HG03565 (cell line): ENCODE measurements at regions not wholly inside any gene's neighbourhood (a gene's known extent, or its start where the extent isn't known, plus 50 kb on each side); places are given as distances from the start of the nearest gene placed in this dataset.

Experiments used
- ATAC-seq: cut with Tn5 transposase; IDR thresholded peaks from one replicate; pipeline ENCODE4 v1.9.1; 2021; ENCODE audit warnings: mild to moderate bottlenecking, moderate library complexity; ENCODE audit not compliant: unreplicated experiment

DNA sequence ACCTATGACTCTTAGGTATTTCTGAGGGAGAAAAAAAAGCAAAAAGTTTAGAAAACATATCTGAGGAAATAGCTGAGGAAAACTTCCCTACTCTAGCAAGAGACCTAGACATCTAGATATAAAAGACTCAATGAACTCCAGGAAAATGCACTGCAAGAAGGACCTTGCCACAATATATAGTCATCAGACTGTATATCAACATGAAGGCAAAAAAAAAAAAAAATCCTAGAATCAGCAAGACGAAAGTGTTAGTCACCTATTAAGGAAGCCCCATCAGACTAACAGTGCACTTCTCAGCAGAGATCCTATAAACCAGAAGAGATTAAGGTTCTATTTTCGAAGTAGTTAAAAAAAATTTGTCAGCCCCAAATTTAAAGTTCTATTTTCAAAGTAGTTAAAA, 166.2 kb downstream of the TMEM38B start:
- ATAC-seq, result no peak

DNA sequence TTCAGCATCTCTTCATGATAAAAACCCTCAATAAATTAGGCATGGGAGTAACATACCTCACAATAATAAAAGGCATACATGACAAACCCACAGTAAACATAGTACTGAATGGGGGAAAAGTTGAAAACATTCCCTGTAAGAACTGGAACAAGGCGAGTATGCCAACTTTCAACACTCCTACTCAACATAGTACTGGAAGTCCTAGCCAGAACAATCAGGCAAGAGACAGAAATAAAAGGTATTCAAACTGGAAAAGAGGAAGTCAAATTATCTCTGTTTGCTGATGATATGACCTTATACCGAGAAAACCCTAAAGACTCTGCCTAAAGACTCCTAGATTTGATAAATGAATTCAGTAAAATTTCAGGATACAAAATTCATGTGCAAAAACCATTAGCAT, 167.6 kb downstream of the TMEM38B start:
- no peak for ATAC-seq

DNA sequence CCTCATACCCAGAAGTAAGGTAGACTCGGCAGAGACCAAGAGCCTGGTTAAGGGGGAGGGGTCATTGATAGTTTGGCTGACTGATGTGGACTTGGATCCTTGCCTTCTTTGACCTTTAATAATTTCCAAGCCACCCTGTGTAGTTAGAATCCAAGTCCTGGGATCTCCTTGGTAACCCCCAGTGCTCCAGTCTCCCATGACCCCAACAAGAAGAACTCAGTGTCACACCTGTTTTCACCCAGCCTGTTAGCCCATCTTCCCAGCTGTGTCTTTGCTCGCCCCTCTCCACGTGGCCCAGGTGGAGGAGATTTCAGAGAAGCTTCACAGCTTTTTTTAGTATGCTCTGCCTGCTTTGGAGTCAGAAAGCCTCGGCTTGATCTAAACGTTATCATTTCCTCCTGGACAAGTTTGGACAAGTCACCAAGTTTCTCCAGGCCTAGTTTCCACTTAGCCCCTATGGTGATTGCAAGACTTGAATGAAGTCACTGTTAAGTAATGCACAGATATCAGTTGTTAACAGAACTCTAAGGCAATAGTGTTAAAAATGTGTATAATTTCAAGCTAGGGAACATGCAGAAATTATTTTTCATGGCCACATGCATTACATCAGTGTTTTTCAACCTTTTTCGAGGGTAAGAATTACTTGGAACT, 170.0 kb downstream of the TMEM38B start:
- ATAC-seq, result no peak

DNA sequence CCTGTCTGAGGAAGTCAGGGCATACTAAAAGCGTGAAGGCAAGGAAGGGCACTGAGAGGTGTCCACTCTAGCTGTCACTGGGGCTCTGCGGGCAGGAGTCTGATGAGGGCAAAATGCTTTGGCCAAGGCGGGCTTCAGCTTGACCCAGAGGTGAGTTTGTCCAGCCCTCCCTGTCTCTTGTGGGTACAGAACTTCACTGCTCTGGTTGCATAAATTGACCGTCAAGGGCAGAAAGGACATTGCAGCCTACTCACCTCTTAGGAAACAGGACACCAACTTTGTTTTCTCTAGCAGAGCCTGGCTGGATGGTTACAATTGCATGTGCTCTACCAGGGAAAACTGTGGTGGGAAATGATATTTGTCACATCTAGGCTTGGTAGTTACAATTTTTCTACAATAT, 170.9 kb downstream of the TMEM38B start:
- no peak for ATAC-seq

DNA sequence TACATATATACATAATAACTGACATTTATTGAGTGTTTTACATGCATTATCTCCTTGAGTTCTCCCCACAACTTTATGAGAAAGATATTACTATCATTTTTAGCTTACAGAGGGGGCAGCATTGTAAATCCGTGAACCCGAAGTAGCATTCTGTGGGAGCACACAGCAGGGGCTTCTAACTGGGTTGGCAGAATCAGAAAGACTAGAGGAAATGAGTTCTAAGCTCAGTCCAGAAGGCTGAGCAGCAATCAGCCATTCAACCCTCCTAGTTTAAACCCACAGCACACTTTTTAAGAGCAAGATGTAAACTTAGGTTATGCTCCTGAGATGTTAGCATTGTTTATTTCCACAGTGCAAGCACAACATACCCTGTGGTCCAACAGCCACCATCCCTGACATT, 177.2 kb downstream of the TMEM38B start:
- ATAC-seq, result no peak

DNA sequence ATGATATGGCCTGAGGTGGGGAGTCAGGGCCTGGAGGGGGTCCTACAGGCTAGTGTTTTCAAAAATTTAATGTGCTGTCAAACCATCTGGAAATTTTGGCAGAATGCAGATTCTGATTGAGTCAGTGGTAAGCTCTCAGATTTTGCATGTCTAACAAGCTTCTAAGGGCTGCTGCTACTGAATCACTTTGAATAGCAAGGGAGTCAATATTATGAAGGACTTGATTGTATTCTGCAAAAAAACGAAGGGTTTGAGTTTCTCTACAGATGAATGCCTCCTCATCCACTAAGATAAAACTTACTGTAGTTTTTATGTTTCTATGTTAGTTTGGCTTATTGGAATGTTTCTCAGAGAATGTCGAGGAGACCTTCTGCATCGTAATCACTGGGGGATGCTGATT, 179.5 kb downstream of the TMEM38B start:
- ATAC-seq, result no peak

DNA sequence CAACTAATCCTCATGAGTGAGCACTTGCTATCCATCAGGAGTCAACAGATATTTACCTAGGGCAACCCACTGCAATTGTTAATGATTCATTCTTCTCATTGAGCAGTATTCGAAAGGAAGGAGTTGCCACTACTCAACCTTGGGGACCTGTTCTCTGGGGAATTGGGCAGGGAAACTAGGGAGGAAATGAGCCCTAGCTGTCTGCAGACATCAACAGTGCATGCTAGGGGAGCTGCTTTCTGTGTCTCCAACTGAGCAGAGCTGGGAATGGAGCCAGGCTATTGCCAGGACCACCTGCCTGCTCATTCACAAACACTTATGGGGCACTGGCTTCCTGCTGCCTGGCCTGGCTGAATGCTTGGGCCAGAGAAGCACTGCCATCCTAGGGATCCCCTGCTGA, 183.4 kb downstream of the TMEM38B start:
- ATAC-seq, result no peak

DNA sequence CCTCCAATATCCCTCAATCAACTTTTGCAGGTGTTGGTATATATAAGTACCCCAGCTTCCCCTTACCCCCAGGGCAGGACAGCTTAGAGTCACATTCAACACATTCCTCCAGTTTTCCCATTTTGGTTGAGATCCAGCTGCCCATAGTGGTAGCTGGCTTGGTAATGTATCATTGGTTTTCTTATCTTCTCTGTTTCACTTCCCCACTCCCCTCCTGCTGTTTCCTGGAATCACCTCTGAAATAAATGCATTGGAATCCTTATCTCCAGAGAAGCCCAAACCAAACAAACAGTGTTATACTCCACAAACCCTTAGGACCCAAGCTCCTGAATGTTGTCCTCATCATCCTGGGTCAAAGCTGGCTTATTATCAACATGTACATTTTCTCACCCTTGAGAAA, 184.8 kb downstream of the TMEM38B start:
- no peak for ATAC-seq

DNA sequence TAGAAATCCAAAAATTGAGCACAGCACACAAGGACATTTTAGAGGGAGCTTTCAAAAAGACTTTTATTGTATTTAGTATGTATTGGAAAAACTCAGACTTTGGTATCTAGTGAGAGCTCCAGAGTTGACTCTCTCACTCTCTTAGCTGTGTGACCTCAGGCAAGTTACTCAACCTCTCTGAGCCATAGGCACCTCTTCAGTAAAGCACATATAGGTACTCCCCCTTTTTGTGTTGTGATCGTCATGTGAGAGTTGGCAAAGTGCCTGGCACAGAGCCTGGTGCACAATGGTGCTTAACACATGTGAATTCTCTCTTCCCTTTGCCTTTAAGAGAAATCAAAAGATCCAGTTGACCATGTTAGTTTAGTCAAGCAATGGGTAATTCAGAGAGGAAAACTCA, 186.2 kb downstream of the TMEM38B start:
- no peak for ATAC-seq

DNA sequence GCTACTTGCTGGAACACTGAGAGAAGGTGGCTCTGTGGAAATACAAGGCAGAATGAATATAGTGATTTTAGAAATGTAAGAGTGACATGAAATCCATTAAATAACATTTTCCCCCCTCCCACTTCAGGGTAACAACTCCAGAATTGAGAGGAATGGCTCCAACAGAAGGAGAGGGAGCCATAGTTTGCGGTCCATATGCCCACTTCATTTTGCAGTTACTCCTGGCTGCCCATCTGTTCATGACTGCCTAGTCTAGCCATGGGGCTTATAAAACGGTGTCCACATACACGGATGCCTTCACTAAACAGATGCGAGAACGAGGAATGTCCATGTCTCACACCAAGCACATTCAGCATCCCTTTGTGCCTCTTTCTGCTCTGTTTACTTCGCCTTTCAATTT, 186.7 kb downstream of the TMEM38B start:
- ATAC-seq, result no peak

DNA sequence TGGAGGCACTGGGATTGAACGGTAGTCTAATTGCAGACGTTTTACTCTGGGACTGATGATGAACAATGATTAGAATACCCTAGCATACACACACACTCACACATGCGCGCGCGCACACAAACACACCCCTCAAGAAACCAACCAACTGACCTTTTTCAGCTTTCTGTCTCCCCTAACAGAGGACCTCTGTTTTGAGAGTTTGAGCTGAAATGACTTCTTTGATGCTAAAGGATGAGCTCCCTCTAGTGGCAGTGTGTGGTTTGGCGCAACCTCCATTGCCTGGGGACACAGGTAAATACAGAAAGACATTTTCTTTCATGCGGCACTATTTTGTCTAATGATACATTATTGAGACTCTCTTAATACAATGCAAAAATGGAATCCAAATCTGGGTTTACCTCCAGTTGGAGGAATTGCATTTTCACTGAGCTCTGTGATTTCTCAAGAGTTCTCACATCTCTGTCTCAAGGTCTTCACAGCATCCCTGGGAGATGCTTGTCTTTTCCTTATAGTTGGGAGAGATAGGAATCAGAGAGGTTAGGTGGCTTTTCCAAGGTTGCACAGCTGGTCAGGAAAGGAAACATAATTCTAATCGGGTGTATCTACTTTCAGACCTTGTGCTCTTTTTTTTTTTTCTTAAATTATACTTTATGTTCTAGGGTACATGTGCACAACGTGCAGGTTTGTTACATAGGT, 187.5 kb downstream of the TMEM38B start:
- ATAC-seq, result peak; percentile 42

DNA sequence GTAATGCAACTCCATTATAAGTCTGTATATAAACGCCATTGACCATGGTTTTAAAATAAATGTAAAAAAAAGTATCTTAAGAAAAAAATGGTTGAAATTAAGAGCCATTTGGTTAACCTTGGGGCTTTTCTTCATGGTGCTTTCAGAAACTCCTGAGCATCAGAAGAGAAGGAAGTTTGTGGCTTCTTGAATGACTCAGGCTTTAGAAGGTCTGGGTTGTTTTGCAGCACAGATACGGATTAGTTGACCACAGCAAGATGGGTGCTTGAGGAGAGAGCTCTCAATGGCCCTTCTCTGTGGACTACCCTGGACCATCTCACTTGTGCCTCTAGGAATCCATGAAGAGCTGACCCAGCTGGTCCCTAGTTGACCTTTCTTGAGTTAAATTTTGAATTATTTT, 189.5 kb downstream of the TMEM38B start:
- peak; percentile 96 for ATAC-seq

DNA sequence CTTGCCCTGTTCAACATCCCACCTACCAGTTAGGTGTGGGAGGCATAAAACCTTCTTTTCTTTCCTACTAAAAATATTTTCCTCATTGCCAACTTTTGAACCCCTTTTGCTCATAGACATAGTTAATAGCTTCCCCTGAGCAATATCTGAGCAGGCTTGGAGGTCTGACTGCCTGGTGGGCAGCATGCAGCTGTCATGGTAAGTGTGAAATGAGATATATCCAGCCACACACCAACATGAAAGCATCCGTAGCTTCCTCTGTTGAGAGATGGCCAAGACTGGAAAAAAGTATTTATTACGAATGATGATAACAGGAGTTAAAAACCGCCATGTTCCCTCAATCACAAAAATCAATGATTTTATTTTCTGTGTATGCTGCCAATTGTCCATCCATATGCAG, 190.1 kb downstream of the TMEM38B start:
- no peak for ATAC-seq

DNA sequence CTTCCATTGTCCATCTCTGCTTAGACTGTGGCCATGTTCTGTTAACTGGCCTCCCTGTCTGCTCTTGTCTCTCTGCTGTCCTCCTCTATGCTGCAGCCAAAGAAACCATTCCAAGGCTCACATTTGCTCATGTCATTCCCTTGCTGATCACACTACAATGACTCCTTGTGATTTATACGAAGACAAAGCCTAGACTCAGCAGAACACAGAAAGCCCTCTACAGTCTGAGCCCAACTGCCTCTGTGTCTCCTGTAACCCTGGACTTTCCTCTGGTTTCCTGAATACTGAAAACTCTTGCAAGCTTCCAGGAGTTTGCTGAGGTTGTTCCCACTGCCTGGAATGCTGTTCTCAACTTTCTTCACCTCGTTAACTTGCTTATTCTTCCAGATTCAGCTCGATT, 191.8 kb downstream of the TMEM38B start:
- ATAC-seq, result no peak

DNA sequence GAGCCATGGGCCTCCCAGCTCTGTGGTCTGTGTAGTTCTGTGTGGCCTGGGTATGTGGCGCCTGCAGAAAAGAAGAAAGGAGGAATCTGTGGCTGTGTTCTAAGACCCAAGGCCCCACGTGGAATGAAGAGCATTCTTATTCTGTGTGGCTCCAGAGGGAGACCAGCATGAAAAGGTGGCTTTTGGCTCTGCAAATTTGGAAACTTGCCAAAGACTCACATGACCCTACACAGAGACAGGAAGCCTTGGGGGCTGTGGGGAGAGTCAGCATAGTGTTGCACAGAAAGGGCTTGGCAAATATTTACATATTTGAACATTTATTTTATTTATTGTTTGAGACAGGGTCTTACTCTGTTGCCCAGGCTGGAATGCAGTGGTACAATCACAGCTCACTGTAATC, 193.3 kb downstream of the TMEM38B start:
- ATAC-seq, result no peak

DNA sequence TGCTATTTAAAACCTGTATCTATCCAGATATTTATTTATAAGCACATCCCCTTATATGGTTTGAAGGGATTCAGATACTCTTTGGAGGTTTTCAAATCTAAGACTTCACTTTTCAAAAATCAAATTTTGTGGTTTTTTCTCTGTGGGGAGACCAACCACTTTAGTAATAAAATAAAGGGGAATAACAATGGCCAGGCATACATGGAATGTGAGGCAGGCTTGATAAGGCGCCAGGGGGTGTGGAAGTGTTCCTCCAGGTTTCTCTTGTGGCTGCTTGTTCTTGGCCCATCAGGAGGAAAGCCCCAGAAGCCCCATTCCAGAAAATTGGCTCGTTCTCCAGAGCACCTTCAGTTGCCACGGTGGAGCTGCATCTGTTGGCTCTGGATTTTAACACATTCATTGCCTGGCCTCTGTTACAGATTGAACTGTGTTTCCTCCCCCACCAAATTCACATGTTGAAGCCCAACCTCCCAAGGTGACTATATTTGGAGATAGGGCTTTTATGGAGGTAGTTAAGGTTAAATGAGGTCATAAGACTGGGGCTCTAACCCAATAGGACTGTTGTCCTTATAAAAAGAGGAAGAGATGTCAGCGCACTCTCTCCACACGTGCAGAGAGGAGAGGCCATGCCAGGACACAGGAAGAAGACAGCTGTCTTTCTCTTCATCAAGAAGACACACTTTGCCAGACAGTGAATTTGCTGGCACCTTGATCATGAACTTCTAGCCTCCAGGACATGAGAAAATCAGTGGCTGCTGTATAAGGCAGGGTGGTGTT, 195.9 kb downstream of the TMEM38B start:
- no peak for ATAC-seq

DNA sequence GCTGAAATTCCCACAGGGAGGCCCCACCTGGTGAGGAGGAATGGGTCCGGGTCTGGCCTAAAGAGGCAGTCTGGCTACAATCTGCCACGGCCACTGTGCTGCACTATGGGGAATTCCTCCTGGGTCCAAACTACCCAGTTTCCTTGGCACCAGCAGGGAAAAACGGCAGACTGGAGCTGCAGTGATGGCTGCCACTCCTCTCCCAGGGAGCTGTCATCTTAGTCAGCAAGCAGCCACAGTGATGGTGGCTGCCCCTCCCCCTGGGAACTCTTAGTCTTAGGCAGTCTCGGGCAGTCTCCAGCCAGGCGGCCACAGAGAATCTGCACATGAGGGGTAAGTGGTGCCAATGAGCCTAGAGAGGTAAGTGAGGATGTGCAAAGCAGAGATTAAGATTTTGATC, 205.8 kb downstream of the TMEM38B start:
- ATAC-seq, result no peak

DNA sequence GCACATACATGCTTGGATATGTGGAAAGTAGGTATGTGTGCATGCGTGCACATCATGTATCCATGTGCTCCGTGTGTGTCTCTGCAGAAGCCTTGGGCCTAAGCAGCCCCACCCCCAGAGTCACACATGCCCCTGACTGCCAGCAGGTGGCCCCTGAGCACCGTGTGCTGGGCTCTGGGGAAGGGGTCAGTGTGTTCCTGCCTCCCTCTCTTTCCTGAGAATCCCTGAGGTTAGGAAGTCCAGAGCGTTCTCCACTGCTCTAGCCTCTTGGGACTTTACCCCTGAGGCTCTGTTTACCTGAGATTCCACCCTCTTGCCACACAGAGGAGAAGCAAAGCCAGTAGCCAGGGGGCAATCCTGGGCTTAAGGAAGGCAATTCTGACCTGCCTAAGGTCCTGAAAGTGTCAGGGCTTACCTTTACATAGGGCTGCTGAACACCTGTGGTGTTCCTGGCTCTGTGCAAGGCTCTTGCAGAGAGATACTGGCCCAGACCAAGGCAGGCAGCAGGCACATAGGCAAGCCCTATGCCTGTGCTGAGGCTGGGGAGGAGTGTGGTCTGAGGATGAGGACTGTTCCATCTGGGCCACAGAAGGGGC, 207.3 kb downstream of the TMEM38B start:
- no peak for ATAC-seq

DNA sequence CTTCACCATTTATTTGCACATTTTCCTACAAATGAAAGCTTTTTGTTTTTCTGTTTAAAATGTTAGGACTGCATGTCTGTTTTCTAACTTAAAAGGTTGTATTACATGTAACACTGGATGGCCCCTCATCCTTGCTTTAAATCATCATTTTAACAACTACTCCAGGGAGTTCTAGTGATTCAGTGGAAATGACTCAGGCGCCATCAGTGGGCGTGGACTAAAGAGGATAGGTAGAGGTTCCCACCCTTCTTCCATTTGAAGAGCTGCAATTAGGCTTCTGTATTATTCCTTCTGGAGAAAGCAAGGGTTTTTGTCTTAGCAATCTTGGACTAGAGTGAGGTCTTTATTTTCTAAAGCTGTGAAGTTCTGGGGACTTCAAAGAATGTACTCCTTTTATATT, 213.7 kb downstream of the TMEM38B start:
- ATAC-seq, result no peak

DNA sequence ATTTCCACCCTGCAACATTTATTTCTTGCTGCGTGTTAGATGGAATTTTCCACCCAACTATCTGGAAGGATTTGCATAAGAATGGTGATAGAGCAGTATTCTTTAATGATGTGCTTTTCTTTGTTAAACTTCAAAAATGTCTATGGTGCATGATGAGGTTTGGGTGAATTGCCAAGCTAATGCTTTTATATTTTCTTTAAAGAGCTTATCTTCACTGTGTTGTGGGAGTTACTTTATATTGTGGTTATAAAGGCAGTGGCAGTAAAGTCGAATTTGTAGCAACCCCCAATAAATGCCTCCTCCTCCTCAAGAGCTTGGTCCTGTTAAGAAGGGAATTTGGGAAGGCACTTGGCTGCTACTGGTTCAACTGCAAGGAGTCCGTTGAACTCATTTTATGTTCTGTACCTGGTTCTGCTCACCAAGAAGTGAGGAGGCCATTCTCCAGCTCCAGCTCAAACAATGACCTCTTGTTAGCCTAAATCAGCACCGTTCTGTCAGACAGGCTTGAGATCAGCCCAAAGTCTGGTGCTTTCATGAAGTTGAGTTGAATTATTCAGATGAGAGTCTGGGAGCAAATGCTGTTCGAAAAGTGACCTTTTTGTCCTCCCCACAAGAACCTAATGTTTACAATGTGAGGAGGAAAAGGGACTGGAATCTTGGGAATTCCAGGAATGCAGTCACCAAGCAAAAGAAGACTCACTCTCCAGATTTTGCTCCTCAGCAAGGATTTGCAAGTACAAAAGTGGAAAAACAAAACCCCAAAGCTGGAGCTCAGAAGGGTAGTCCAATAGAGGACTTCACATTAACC, 217.0 kb downstream of the TMEM38B start:
- ATAC-seq, result no peak
